ENCODE measurements at regions not wholly inside any gene's neighbourhood (a gene's known extent, or its start where the extent isn't known, plus 50 kb on each side); places are given as distances from the start of the nearest gene placed in this dataset.
A peak's percentile ranks its signal among the peaks of the same experiment; 100 is the strongest.
"Not testable (repeated sequence)": the region's sequence is repeated elsewhere in the genome, so short reads cannot be mapped to it uniquely, and the experiment has no call there.

- no peak for DNase-seq (ENCODE audit: low read depth)
- H3K4me3 ChIP-seq (ENCODE audit: low read length): no peak overlapping the region
- no peak for TF ChIP-seq CTCF (IDR thresholded peaks at IDR 0.05; ENCODE audit: insufficient read depth, low read depth, low read length, missing control alignments)
These were observed 119.0 kb upstream of the WNT7A start for GRCh38 chr3:13998831-13999230.

- H3K4me3 ChIP-seq (ENCODE audit: low read length); DNase-seq (ENCODE audit: low read depth): not testable (repeated sequence)
These were observed 115.3 kb upstream of the WNT7A start for GRCh38 chr3:13995216-13995615.

- not testable (repeated sequence) for DNase-seq (ENCODE audit: low read depth); H3K4me3 ChIP-seq (ENCODE audit: low read length)
These were observed 109.1 kb upstream of the WNT7A start for GRCh38 chr3:13988925-13989324.

- no peak overlapping the region for H3K4me3 ChIP-seq (ENCODE audit: low read length)
- no peak for TF ChIP-seq CTCF (IDR thresholded peaks at IDR 0.05; ENCODE audit: insufficient read depth, low read depth, low read length, missing control alignments)
- no peak for DNase-seq (ENCODE audit: low read depth)
These were observed 96.6 kb upstream of the WNT7A start for GRCh38 chr3:13976469-13976868.

- H3K4me3 ChIP-seq (ENCODE audit: low read length): no peak overlapping the region
- no peak for TF ChIP-seq CTCF (IDR thresholded peaks at IDR 0.05; ENCODE audit: insufficient read depth, low read depth, low read length, missing control alignments)
- no peak for DNase-seq (ENCODE audit: low read depth)
These were observed 95.8 kb upstream of the WNT7A start for GRCh38 chr3:13975686-13976085.

GRCh38 chr3:13972679-13973379 lies 93.0 kb upstream of the WNT7A start:
- peak; percentile 4 for DNase-seq (ENCODE audit: low read depth)
- H3K4me3 ChIP-seq (ENCODE audit: low read length): no peak overlapping the region
- no peak for TF ChIP-seq CTCF (IDR thresholded peaks at IDR 0.05; ENCODE audit: insufficient read depth, low read depth, low read length, missing control alignments)

- no peak for DNase-seq (ENCODE audit: low read depth)
- no peak overlapping the region for H3K4me3 ChIP-seq (ENCODE audit: low read length)
- no peak for TF ChIP-seq CTCF (IDR thresholded peaks at IDR 0.05; ENCODE audit: insufficient read depth, low read depth, low read length, missing control alignments)
These were observed 86.4 kb upstream of the WNT7A start for GRCh38 chr3:13966302-13966701.

GRCh38 chr3:13963137-13963886 lies 83.4 kb upstream of the WNT7A start:
- peak; percentile 1 for DNase-seq (ENCODE audit: low read depth)
- H3K4me3 ChIP-seq (ENCODE audit: low read length): no peak overlapping the region
- no peak for TF ChIP-seq CTCF (IDR thresholded peaks at IDR 0.05; ENCODE audit: insufficient read depth, low read depth, low read length, missing control alignments)
